NT2/D1 (cell line): ENCODE measurements at regions not wholly inside any gene's neighbourhood (a gene's known extent, or its start where the extent isn't known, plus 50 kb on each side); places are given as distances from the start of the nearest gene placed in this dataset.

Experiments used
- YY1 ChIP-seq: IDR thresholded peaks from 2 replicates; pipeline ENCODE4 v1.6.1; 2011; ENCODE audit not compliant: insufficient read length, insufficient read depth
- ZNF274 ChIP-seq: IDR thresholded peaks from 2 replicates; pipeline ENCODE4 v1.6.1; 2011; ENCODE audit warnings: mild to moderate bottlenecking, low read depth, low read length

DNA sequence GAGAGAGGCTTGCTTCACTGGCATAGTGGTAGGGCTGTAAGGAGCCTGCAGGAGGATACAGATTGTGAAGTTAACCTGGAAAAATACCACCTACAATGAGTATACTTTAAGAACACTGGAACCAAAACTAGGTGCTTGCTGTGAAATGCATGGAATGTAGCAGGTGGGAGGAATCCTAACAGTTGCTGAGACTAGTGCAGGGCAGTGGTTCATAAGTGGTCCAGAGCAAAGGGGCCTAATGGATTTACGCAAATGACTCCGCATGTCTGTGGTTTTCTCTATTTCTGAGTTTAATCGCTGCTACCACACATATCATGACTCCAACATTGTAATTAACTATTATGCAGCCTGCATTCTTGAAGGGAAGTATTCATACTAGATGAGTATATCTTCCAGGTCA is 218.4 kb downstream of the CHRM2 start:
- TF ChIP-seq ZNF274, result no peak
- TF ChIP-seq YY1, result no peak
